ENCODE measurements at regions not wholly inside any gene's neighbourhood (a gene's known extent, or its start where the extent isn't known, plus 50 kb on each side); places are given as distances from the start of the nearest gene placed in this dataset.

DNA sequence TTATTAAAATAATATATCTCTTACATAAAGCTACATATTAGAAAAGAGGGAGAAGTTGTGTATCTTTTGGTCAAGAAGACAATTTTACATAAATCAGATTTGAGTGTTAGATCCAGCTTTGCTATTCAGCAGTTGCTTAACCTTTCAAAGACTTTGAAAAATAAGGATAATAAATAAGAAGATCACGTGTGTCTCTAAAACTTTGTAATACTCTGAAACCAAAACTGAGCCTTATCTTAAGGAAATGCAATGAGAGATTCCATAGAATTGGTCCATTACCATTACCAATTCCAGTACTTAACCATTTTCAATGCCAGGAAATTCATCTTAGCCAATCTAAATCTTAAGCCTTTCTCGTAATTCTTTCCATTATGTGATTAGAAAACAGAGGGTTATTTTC is 89.2 kb upstream of the COL5A2 start:
- DNase-seq = no peak

DNA sequence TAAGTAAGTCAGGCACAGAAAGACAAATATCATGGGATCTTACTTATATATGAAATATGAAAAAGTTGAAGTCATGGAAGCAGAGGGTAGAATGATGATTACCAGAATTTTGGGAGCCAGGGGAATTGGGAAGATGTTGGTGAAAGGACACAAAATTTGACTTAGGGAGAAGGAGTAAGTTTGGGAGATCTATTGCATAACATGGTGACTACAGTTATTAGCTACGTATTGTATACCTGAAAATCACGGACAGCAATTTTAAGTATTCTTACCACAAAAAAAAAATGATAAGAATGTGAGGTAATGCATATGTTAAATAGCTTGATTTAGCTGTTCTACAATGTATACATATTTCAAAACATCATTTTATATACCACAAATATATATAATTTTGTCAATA is 94.2 kb upstream of the COL5A2 start:
- no peak for DNase-seq

DNA sequence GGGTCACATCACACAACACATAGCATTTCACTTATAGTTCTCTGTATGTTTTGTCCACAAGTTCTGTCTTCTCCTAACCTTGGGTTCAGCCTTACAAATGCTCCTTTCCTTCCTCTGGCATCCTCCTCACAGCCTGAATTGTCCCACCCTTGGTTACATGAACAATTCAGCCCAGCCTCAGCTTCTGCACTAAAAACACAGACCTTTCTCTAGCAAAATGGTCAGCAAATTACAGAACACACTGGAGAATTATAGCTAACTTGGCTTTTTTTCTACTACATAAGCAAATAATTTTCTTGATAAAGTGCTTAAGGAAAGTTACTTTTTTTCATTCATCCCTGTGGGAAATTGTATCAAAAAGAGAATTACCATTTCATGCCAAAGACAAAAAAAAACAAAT is 94.8 kb upstream of the COL5A2 start:
- DNase-seq = no peak

DNA sequence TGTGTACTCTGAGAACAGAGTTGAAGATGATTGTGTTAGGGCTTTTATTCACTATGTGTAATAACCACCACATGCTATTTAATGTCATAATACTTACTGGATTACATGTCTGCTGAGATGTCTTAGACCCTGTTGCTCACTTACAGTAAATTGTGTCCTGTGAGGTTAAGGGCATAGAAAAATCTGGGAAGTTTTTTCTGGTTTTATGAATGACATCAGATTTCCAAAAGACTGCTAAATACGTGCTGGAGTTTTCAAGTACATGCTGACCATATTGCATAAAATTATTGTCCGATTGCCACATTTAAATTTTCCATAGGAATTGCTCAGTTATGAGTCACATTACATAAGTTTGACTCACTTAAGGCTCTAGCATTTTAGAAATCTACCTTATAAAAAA is 96.7 kb upstream of the COL5A2 start:
- DNase-seq = no peak

DNA sequence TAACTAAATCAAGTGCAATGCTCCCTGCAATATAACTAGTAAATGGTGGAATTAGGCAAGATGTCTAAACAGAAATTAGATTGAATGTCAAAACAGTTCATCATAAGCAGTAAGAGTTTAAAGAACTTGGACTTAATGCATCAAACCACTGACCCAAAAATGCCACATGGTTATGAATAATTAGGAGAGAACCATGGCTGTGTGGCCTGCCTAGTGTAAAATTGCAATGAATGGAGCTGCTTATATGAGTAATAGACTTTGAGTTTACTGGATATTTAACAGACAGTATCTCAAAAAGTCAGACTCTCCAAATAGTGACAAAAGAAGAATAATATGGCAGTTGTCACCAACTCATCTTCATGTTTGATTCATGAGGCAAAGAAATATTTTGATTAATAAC is 101.6 kb upstream of the COL5A2 start:
- DNase-seq = no peak

DNA sequence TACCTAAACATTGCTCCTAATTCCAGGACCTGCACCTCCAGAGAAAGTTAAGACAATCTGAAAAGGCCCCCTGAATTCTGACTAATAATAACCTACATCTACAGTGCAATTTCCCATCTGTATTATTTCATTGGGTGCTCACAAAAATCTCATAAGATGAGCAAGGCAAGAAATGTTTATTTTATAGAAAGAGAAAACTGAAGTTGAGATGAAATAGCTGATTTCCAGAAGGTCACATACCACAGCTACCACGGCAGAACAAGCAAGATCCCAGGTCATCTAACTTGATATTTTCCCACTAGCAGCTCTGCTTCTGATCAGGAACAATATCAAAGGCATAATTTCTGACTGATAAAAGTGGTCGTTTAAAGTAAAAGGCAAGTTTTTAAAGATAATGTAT is 105.8 kb upstream of the COL5A2 start:
- no peak for DNase-seq

DNA sequence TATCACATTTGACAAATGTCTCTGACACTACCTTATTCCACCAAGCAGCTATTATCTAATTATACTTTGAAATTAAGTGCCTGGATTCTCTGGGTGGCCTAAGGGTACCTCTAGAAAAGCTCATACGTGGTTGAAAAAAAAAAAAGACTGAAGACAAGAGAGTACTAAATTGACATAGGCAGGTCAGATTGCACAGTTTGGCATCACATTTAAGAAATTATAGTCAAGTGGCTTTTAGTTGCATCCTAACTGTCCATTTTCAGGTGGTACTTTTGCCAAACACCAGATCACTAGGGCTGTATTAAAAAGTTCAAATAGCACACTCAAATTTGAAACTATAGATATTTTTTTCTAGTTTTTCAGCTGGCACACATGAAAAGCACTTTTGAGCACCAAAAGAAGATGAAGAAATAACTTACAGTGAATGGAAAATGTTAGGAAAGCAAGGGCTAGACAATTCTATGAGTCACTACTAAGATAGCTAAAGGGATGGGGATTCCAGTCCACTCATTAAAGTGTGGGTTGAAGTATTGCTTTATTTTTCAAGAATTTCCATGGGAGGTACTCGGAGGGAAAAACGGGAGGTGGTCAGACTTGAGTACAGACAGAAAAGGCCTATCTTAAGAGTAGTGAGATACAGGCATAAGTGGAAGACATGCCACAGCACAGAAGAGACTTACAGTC is 106.5 kb upstream of the COL5A2 start:
- DNase-seq = peak; percentile 28

DNA sequence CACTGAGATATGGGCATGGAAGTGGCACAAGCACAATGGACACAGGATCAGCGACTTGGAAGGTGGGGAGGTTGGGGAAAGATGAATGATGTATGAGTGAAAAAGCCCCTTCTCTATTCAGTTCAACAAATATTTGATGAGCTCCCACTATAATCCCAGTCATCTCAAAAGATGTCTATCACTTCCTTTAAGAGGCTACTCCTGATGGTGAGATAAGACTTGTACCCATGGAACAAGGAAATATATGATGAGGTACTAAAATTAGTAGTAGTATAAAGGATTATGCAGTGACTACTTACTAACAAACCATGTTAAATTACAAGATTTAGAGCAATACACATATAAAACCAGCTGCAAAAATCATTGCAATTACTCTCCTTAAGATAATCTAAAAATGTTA is 107.8 kb upstream of the COL5A2 start:
- DNase-seq = no peak

DNA sequence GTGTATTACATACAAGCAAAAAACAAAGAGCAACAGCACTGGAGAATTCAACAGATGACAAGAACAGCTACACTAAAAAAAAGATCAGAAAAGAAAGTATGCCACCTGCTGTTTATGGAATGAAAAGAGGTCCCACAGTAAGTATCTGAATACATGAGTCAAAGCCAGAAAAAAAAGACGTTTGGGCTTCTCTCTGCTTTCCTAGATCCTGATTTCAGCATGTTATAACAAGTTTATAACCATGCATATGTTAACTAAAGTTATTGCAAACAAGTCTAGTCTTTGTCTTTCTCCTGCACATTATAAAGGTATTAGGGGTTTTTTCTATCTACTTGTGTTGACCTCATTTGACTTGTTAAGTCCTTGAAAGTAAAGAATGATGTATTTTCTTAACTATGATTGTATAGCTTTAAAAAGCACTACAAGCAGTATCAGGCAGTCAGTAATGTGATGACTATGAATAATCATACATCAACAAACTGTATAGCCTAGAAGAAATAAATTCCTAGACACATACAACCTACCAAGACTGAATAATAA is 108.5 kb upstream of the COL5A2 start:
- no peak for DNase-seq

DNA sequence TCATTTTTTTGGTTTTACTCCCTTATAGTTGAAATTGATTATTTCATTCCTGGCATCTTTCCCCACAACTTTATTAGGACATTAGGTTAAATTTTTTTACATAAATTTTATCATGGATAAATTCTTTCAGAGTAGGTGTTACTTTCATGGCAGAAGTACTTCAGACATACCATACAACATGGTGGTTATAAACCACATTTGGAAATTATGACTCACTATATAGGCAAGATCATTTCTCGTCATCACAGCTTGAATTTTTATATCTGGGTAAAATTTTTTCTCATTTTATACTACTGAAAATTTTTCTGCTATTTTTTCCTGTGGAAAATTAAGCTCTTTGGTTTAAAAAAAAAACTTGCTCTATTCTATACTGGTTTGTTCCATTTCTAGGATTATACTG is 111.9 kb upstream of the COL5A2 start:
- no peak for DNase-seq

DNA sequence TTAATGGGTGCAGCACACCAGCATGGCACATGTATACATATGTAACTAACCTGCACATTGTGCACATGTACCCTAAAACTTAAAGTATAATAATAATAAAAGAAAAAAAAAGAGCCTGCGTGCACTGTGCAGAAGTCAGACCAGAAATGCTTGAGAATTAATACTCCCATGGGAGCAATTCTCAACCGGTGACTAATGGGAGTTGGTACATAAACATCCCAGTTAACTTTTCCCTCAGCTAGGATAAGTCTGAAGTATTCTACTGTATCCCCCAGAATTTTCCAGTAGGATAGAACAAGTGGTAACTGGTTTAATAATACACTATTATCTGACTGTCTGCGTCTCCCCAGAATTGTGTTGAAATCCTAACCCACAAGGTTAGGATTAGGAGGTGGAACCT is 113.6 kb upstream of the COL5A2 start:
- DNase-seq = no peak

DNA sequence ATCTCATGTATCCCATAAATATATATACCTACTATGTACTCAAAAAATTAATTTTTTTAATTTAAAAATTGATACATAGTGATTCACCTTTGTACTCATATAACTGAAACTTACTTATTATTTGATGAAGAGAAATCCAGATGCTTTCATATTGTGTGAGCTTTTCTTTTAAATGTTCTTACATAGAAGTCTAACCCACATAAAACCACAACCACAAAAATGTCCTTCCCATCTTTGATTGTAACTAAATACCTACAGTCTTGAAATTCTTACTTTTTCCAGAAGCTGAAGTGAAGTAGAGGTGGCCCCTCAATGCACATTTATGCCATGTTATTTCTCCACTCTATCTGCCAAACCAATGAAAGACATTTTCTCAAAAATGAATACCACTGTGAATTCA is 117.9 kb upstream of the COL5A2 start:
- no peak for DNase-seq

DNA sequence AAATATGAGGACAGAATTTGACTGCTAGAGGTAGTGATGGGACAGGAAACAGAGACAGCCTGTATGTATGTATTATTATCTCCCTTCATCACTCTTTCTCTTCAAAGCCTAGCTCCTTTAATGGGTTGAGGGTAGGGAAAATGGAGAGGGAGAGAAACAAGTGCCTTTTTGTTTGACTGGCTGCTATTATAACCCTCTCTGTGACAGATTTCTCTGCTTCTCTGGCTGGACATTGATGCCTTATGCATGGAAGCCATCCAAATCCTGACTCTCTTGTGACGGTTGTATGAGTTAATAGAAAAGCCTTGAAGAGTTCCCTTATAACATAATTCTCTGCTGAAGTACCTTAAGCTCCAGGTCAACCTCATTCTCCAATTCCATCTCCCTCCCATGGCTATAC is 118.5 kb upstream of the COL5A2 start:
- no peak for DNase-seq

DNA sequence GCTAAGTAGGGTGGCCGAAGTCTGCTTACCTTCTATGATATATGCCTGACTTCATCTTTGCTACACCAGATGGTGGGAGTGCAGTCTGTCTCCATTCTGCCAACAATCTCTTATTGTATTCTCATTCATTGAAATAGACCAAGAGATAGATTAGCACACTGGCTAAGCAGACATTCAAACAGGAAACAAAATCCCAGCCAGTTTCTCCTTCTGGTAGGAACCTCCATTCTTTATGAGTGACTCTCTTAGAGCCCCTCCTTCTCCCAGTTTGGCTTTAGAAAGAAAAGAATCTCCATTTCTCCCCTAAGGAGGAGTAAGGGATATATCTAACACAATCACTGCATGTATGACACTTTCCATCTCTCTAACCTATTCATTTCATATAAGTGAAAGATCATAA is 118.9 kb upstream of the COL5A2 start:
- no peak for DNase-seq

DNA sequence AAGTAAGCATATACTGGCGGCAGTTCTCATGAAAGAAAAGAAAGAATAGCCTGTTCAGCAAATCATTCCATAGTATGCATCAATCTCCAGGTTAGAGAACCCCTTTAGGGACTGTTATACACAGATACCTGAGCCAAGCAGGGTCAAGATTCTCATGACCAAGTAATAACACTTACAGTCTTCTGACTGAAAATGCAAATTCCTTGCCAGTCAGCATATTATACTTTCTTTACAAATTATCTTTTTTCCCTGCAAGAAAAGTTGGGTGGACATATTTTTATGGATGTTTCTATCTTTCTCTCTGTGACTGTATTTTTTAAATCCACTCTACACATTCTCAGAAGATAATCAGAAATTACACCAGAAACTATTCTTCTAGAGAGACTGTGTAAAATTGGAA is 120.4 kb upstream of the COL5A2 start:
- no peak for DNase-seq

DNA sequence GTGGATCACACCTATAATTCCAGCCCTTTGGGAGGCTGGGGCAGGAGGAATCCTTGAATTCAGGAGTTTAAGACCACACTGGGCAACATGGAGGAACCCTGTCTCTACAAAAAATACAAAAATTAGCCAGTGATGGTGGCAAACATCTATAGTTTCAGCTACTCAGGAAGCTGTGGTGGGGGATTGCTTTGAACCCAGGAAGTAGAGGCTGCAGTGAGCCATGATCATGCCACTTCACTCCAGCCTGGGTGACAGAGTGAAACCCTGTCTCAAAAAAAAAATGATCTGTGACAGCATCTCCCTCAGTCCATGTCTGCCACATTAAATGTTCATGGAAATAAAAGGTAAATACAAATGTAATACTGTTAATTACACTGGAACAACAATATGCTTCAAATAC is 121.4 kb upstream of the COL5A2 start:
- DNase-seq = no peak

DNA sequence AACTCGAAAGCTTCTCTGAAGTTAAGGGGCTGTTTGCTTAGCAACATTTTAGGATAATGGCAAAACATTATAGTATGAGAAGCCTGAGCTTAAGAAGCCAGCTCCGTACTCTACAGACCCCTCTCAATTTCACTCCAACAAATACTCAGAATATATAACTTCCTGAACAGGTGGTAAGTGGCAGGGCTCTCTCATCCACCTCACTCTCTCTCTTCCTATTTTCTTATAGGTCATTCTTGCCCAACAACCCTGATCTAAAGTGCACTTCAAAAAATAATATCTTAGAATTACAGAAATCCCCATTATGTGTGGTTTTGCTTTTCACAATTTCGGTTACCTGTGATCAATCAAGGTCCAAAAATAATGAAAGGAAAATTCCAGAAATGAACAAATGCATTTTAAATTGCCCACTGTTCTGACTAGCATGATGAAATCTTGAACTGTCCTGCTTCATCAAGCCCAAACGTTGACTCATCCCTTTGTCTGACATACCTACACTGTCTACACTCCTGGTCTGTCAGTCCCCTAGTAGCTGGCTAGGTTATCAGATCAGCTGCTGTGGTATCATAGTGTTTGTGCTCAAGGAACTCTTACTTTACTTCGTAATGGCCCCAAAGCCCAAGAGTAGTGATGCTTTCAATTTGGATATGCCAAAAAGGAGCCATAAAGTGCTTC is 122.8 kb upstream of the COL5A2 start:
- peak; percentile 23 for DNase-seq

DNA sequence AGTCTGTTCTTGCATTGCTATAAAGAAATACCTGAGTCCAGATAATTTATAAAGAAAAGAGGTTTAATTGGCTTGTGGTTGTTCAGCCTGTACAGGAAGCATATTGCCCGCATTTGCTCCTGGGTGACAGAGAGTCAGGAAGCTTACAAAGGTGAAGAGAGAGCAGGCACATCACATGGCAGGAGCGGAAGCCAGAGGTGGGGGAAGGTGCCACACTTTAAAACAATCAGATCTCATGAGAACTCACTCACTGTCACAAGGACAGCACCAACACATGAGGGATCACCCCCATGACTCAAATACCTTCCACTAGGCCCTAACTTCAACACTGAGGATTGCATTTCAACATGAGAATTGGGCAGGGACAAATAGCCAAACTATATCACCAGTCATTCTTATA is 124.8 kb upstream of the COL5A2 start:
- DNase-seq = peak; percentile 34

DNA sequence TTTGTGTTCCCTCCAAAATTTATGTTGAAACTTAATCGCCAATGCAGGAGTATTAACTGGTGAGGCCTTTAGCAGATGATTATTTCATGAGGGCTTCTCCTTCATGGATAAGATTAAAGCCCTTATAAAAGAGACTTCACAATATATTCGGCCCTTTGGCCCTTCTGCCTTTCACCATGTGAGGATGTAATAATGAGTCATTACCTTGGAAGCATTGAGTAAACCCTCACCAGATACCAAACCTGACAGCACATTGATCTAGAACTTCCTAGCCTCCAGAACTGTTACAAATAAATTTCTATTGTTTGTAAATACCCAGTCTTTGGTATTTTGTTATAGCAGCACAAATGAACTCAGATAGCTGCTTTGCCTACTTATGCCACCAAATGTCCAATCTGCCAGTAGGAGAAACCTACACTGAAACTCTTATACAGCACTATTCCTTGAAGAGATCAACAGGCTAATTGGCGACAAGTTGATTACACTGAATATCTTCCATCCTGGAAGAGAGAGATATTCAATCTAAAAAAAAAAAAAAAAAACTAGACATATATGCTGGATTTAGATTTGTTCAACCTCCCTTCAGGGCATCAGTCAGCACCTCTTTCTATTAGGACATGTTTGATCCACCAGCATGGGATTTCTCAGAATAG is 125.9 kb upstream of the COL5A2 start:
- DNase-seq = no peak

DNA sequence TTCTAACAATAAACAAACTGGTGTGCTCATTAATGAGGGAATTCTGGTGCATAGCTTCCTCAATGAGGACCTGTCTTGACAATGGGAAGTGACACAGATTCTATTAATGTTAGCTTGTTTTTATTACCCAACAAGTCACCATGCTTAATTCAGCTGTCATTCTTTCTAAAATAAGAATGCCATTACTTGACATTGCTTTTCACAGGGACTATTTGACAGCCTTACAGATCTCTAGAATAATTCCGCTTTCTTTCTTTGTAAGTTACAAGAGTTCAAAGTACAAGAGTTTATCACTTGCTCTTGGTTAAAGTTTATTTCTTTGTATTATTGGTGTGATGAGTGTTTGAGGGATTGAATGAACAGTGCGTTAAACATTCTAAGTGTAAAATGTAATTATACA is 127.0 kb upstream of the COL5A2 start:
- DNase-seq = no peak

DNA sequence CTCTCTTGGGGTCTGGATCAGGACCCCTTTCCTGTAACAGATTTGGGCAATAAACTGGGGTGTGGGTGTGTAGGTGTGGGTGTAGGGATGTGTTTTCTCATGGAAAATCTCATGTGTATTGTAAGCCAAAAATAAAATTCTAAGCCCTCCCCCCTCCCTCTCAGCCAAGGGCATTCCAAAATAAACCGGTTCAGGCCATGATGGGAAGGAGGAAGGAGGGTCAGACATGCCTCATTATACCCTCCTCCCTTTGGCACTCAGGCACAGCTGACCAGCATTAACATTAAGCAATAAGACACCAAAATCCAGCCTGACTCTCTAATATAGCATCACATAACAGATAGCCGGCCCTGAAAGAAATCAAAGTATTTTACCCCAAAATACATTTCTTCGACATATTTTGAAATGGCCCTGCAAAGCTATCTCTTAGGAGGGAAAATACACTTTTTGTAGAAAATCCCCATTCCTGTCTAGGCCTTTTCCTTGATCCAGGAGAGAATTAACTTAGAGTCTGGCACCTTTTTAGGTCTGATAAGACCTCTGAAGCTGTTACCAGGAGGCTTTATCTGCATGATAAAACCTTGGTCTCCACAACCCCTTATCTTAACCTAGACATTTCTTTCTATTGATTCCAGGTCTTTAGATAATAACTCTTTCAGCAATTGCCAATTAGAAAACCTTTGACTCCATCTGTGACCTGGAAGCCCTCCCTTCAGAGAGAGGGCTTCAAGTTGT is 128.7 kb upstream of the COL5A2 start:
- DNase-seq = no peak

DNA sequence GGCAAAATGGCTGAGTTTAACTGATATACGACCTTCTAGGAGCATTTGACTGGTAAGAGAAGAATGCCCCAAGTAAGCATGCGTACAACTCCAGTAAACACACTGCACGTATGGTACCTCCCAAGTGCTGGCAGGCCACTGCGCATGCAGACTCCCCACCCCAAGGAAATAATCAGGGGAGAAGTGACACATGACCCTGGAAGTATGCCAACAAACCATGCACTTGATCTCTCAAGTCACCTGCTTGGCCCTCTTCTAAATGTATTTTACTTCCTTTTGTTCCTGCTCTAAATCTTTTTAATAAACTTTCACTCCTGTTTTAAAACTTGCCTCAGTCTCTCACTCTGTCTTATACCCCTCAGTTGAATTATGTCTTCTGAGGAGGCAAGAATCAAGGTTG is 129.8 kb upstream of the COL5A2 start:
- no peak for DNase-seq

DNA sequence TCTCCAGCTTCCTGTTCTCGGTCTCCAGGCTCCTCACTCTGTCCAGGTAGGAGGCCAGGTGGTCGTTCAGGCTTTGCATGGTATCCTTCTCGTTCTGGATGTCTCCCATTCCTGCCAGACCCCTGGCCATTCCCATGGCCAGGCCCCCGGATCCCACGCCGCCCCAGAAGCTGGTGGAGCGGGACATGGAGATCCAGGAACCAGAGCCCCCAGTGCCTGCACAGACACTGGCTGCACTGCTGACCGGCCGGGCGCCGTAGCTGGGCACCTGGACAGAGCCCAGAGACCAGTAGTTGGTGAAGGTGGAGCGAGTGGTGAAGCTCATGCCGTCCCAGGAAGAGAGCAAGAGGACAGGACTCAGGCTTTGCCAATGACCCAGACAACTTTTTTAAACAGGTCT is 129.1 kb upstream of the WDR75 start:
- no peak for DNase-seq

DNA sequence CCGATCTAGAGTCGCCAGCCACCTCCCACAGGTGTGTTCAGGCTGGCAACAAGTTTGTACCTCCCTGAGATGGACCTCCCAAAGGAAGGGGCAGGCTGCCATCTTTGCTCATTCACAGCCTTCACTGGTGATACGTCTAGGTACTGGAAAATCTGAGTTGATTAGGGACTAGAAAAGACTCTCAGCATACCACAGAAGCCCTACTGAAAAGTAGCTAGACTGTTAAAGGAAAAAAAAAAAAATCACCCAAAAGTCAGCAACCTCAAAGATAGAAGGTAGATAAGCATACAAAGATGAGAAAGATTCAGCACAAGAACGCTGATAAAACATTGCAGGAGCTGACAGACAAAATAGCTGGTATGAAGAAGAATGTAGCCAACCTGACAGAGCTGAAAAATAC is 128.6 kb upstream of the WDR75 start:
- no peak for DNase-seq
